GM12878 (cell line): ENCODE measurements at regions not wholly inside any gene's neighbourhood (a gene's known extent, or its start where the extent isn't known, plus 50 kb on each side); places are given as distances from the start of the nearest gene placed in this dataset.

Experiments
- CBFB ChIP-seq: IDR thresholded peaks from 2 replicates; pipeline ENCODE4 v1.6.1; 2016; ENCODE audit warnings: antibody characterized with exemption, low read depth
- CTCF ChIP-seq, 3 experiments: IDR thresholded peaks in 2 of 3; conservative IDR thresholded peaks in 1 of 3; 2 replicates each; pipeline ENCODE4 v1.5.1; 2011; ENCODE audit warnings: low read depth in 3 of 3, low read length in 3 of 3, mild to moderate bottlenecking in 3 of 3, control low read depth in 2 of 3, moderate library complexity in 2 of 3, inconsistent platforms in 1 of 3, mixed read lengths in 1 of 3; ENCODE audit not compliant: control insufficient read depth in 2 of 3, insufficient read depth in 1 of 3; ENCODE audit errors: extremely low read depth in 1 of 3
- GABPA ChIP-seq: IDR thresholded peaks from 2 replicates; pipeline ENCODE4 v1.6.1; 2014; ENCODE audit warnings: antibody characterized with exemption, low read depth, mild to moderate bottlenecking, inconsistent platforms
- MYB ChIP-seq: fragments of 150-350 bp; IDR thresholded peaks from 2 replicates; pipeline ENCODE4 v1.6.1; 2014; ENCODE audit warnings: mild to moderate bottlenecking, low read depth, low read length, borderline replicate concordance
- POLR2A ChIP-seq: IDR thresholded peaks from 2 replicates; pipeline ENCODE4 v1.6.1; 2011; ENCODE audit warnings: low read depth, mild to moderate bottlenecking, low read length
- RBBP5 ChIP-seq: fragments of 200-600 bp; sonication (generic); conservative IDR thresholded peaks from 2 replicates; pipeline ENCODE4 v1.6.1; 2016
- RELB ChIP-seq: fragments of 450-650 bp; IDR thresholded peaks from 2 replicates; pipeline ENCODE4 v1.6.1; 2017; ENCODE audit warnings: low read depth, mild to moderate bottlenecking, moderate library complexity
- RFX5 ChIP-seq: IDR thresholded peaks from 2 replicates; pipeline ENCODE4 v1.6.1; 2011; ENCODE audit warnings: low read depth, low read length, improper control_type of control experiment
- ZBTB11 ChIP-seq: fragments of 450-650 bp; formaldehyde crosslinking; IDR thresholded peaks from 2 replicates; pipeline ENCODE4 v1.5.0; 2022; ENCODE audit warnings: mild to moderate bottlenecking, missing genetic modification characterization

GRCh38 chr10:63744060-63744941 lies 223.1 kb downstream of the REEP3 start:
- TF ChIP-seq CTCF (IDR thresholded peaks at IDR 0.05 in 2 of 3, conservative IDR thresholded peaks at IDR 0.05 in 1 of 3; ENCODE audit: control insufficient read depth in 2 of 3, extremely low read depth in 1 of 3, insufficient read depth in 1 of 3, low read depth in 3 of 3, low read length in 3 of 3) (no peak), CBFB (no peak), RELB (no peak), ZBTB11 (no peak), RFX5 (no peak), POLR2A (no peak), MYB (no peak), RBBP5 (no peak), GABPA (no peak)
